Left forelimb (tissue), 1 donor: ENCODE measurements at regions not wholly inside any gene's neighbourhood (a gene's known extent, or its start where the extent isn't known, plus 50 kb on each side); places are given as distances from the start of the nearest gene placed in this dataset.

ENCODE experiments used
- DNase-seq: peaks from one replicate; pipeline ENCODE4 v3.0.0-alpha.2; 2018; ENCODE audit warnings: low spot score

DNA sequence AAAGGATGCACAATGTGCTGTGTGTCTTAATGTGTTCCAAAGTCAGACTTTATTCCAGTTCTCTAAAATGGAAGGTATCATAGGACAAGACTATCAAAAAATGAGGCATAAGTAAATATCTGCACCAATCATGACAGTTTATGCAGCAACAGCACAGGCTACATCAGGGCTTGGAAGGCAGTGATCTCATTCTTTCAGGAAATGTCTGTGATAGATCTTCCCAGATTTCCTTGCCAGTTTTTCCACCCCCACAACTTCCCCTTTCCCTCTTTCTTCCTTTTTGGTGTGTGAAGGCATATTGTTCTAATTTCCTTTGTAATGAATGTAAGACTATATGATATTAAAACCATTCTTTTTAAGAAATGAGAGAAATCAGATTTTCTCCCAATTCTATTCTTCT, 326.7 kb downstream of the ATP23 start:
- DNase-seq = no peak

DNA sequence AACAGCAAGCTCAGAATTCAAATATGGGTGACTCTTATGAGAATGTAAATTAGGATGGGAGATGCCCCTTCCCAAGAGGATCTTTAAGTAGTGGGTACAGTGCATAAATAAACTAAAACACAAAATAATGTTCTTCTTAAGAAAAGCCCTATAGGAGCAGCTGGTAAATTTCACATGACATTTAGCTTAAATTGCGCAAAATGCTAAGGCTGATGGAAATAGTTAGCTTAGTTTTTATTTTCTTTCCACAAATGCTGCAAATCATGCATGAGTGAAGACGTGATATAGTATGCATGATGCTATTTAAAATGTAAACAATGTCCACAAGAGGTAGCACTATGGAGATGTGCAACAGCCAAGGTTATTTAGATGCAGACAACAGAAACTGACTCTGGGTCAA, 328.1 kb downstream of the ATP23 start:
- no peak for DNase-seq

DNA sequence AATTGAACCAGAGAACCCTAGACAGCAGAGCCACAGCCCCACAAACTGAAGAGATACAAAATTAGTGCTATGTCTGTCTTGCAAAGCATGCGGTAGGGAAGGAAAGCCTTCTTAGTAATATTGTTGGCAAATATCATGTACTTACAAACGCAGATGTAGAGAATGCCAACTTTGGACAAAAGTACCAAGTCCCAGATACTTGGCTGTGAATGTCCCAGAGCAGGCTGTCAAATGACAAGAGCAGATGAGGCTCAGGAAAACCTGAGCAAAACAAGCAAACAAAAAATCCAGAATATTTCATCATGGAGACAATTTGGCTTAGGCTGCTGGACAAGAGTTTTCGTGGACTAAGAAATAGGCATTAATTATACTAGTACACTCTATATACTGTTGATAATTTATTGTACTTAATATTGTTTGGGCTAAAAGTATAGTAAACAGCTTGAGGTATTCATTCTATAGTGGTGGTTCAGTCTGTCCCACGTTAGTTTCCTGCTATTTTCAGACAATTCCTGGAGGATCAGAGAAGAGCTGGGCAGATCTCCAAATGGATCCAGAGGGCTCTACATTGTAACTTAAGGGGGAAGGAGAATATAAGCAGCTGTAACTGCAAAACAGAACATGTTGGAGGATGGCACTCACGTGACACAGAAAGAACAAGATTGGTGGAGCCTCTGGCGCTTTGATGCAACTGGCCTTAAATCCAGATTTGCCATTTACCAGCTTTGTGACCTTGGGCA, 329.8 kb downstream of the ATP23 start:
- DNase-seq = no peak

DNA sequence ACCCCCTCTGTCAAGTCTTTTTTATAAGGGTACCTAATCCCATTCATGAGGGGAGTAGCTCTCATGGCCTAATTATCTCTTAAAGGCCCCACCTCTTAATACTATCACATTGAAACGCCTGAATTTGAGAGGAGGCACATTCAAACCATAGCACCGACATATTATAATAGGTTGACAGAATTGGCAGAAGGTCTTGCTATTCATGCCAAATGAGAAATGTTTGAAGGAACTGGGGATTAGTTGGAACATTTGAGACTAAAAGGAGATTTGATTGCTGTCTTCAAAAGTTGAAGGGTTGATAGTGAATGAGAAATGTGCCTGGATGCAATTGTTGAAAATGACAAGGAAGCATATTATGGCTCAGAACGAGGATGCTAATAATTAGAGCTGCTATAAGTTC, 331.1 kb downstream of the ATP23 start:
- no peak for DNase-seq

DNA sequence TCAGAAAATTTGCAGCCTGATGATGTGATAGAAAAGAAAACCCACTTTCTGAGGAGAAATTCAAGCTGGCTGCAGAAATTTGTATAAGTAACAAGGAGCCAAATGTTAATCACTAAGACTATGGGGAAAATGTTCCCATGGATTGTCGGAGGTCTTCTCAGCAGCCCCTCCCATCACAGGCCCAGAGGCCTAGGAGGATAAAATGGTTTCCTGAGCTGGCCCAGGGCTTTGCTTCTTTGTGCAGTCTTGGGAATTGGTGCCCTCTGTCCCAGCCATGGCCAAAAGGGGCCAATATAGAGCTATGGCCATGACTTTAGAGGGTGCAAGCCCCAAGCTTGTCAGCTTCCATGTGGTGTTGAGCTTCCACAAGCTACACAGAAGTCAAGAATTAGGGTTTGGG, 335.9 kb downstream of the ATP23 start:
- no peak for DNase-seq

DNA sequence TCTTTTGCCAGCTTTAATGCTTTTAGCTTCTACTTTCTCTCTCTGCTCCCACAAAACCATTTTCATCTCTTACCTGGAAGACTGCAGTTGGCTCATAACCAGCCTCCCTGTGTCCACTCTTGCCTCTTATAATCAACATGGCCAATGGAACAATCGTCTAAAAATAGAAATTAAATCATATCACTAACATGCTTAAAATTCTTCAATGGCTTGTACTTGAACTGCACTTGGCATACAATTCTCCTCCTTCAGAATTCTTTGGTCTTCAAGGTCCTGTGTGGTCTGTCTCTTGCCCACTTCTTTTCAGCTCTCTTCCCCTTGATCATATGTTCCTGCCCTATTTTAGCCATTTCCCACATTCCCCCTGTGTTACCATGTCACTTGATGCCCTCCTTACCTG, 342.2 kb downstream of the ATP23 start:
- no peak for DNase-seq

DNA sequence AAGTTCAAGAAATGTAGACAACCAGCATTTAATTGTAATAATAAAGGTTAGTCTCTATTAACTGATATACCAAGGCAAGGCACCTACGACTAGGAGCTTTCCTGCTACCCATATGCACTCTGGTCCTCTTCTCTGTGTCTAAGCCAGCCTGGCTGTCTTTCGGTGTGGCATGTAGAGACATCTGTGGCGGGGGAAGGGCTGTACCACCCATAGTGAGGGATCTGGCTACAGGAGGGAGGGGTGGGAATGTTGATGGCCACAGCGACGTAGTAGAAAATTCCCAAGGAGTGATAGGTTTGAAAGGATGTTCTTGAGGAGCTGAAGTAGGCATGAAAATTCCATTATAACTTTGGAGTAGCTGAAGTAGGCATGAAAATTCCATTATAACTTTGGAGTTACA, 344.2 kb downstream of the ATP23 start:
- no peak for DNase-seq

DNA sequence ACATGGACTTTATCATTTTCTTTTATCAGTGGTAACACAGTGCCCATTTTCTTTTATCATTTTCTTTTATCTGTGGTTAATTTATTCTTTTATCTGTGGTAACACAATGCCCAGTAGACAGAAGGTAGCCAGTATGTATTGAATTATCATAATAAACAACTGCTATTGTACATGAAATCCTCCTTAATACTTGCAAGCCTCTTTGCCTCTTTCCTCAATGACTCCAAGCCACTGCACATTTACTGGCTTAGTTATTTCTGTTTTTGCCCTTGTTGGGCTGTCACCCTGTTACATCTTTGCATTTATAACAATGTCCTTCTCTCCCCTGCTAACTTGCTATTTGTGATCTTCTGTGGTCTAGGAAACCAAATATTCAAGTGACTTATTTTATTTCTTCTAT, 345.0 kb downstream of the ATP23 start:
- no peak for DNase-seq

DNA sequence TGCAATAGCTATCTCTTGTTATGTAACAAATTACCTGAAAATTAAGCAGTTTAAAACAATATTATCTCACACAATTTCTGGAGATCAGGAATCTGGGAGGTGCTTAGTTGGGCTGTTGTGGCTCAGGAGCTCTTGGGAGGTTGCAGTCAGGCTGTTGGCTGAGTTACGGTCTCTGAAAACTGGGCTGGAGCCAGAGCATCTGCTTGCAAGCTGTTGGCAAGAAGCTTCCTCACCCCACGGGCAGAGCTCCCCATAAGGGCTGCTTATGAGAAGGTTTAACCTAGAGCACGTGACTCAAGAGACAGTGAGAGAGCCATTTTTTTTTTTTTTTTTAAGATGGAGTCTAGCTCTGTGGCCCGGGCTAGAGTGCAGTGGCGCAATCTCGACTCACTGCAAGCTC, 346.8 kb downstream of the ATP23 start:
- no peak for DNase-seq

DNA sequence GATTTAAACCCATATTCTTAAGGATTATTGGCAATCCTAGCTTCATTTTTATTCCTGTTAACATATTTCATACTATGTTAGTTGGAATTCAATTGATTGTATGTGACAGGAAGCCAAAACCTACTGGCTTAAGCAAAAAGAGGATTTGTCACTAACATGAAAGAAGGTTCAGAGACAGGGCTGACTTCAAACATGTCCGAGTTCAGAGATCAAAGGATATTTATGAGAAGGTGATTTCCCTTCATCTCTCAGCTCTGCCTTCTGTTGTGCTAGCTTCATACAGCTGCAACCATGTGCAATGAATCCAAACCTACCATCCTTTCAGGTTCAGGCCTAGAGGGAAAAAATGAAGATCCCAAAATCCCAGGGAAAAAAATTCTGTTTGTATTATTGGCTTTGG, 349.7 kb downstream of the ATP23 start:
- DNase-seq = no peak

DNA sequence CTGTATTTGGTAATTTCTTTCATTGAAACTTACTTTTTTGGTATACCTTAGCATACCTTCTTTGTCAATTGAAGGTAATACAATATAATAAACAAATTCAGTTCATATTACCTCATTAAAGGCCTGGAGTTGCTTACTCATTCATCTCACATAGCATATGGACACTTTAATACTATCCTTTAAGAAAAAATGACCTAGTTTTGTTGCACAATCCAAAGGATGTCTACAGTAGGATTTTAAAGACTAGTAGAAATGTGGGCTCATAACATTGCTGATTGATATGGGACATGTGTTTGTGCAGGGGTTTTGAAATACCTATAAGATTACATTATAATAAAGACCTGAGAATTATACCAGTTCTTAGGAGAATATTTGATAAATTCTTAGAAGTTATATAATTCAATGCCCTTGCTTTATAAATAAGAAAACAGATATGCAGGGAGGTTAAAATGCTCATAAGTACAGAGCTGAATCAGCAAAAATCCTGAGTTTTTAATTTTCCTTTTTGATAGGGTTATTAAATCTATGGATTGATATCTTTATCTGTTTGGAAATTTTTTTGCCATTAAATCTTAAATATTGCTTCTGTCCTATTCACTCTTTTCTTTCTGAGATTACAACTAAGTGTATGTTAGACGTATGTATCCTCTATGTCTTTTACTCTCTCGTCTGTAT, 352.1 kb downstream of the ATP23 start:
- no peak for DNase-seq

DNA sequence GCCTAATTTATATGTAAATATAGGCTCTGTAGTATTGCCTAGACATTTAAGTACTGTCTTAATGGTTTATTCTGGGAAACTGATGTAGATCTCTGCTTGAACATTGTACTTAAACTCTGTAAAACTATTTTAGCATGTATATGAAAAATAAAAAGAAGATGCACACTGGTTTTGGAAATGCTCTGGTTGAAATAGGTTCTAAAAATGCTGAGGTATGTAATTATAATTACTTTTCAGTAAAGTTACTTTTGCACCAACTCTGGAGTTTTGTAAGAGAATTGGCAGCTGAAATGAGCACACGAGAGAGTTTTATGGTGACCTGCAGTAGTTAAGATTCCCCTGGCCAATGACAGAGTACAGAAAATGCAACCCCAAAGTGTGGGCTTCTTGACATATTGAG, 353.9 kb downstream of the ATP23 start:
- no peak for DNase-seq

DNA sequence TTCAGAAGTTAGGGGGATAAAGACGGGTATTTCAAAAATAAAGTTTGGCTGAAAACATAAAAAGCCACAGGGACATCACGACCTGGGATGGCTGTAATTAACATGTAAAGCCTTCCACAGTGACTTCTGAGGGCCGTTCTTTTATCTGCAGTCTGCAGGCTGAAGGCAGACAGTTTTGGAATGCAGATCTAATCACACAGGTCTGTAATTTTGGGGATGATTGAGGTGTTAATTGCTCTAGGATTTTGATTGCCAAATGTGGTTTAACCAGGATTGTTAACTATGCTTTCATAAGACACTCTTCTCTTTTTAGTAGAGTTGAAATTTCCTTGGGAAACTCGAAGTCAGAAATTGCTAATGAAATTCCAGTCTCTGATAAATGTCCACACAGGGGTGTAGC, 355.5 kb downstream of the ATP23 start:
- DNase-seq = no peak

DNA sequence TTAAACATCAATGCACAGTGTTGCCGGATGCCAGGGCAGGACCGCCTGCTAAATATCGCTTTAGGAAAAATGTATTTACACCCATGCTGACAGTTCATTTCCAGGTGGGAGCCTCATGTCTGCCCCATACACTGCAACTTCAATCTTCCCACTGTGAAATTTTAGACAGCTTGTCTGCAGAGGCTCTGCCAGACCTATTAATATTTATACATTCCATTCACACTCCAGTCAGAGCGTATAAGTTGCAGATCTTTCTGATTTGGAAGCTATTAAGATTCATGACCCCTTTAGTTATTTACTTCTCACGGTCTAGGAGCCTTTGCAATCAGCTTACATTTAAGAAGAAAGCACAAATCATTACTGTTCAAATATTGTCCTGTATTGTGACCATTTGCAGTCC, 357.4 kb downstream of the ATP23 start:
- DNase-seq = no peak

DNA sequence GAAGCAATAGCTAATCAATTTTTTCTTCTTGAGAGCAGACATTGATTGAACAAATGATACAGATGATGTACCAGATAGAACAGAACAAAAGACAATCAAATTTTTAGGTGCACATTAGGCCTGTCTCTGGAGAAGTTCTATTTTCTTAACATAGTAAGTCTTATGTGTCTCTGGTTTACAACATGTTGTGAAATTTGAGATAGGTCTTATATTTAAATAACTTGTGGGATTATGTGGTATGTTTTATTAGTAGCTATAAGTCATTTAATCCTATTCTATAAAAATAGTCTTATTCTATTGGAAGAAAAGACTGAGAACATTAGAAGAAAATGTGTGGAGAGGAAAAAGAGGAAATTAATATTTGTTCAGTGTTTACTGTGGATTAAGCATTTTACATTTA, 358.0 kb downstream of the ATP23 start:
- no peak for DNase-seq

DNA sequence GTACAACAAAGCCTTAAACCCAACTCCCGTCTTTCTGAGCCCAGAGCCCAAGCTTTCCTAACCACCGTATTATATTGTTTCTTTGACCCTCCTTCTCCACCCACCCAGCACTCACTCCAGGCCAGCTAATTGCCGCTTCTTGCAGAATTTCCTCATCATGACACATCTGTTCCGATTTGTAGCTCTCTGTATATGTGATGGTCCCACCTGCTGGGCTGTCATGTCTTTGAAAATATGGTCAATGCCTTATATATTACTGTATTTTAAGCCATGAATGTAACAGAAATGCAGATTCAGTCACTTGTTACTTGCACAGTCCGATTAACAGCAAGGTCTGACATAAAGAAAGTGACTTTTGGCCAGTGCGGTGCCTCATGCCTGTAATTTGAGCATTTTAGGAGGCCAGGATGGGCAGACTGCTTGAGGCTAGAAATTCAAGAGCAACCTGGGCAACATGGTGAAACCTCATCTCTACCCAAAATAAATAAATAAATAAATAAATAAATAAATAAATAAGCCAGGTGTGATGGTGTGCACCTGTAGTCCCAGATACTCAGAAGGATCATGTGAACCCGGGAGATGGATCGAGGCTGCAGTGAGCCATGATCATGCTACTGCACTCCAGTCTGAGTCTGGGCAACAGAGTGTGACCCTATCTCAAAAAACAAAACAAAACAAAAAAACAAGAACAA, 359.8 kb downstream of the ATP23 start:
- no peak for DNase-seq

DNA sequence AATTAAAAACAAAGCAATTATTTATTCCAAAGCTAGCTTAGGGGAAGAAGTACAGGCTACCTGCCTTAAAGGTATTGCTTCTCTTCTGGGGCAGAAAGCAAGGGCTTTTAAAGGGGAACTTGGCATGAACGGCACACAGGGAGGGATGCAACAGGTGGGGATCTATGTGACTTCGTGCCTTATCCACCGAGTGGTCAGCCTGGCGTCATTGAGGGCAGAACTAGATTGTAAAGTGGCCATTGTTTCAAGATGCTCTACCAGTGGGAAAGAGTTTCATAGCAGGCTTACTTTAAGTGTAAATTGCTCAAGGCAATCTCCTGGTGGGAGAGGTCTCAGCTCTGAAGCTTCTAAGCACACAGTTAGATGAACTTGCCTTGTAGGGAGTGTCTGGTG, 360.4 kb downstream of the ATP23 start:
- no peak for DNase-seq

DNA sequence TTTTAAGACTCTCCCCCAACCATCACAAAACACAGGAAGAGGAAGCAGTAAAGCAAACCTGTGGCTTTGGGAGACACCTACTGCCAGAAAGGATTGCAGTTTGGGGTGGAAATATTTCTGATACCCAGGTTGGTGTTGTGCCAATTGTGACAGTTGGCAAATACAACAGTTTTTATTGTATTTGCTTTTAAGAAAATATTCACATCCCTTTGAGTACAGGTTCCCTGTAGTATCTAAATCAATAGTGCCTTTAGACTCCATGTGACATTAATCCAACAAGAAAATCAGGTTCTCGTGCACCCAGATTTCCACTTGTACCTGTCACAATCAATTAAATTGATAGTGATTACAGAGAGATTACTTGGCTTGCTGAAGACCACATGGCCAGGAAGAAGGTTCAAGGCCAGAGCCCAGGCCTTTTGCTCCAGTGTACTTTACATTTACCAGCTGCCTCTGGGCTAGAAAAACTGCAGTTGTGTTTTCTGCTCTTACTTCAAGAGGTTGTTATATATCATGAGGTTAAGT, 361.2 kb downstream of the ATP23 start:
- DNase-seq = no peak

DNA sequence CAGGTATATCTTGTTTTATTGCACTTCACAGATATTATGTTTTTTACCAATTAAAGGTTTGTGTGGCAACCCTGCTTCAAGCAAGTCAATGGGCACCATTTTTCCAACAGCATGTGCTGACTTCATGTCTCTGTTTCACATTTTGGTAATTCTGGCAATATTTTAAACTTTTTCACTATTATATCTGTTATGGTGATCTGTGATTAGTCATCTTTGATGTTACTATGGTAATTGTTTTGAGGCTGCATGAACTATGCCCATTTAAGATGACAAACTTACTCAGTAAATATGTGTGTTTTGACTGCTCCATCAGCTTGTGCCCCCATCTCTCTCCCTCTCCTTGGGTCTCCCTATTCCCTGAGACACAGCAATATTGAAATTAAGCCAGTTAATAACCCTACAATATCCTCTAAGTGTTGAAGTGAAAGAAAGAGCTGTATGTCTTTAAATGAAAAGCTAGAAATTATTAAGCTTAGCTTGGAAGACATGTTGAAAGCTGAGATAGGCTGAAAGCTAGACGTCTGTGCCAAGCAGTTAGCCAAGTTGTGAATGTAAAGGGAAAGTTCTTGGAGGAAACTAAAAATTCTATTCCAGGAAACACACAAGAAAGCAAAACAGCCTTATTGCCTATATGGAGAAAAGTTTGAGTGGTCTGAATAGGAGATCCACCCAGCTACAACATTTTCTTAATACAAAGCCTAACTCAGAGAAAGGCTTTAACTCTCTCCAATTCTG, 365.1 kb downstream of the ATP23 start:
- no peak for DNase-seq

DNA sequence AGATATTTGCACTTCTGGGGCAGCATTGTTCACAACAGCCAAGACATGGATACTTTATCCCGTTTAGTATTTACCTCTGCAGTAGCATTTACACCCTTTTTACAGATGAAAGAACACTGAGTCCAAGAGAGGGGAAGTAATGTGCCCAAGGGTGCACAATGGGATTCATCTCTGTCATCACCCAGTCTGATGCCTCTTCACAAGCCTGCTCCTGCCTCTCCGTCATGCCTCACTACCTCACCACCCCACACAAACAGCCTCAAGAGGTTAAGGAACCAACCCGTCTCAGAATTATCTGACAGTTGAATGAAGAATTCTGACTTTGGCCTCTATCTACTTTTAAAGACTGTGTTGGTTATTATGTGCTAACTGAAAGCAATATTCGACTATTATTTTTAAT, 368.4 kb downstream of the ATP23 start:
- no peak for DNase-seq

DNA sequence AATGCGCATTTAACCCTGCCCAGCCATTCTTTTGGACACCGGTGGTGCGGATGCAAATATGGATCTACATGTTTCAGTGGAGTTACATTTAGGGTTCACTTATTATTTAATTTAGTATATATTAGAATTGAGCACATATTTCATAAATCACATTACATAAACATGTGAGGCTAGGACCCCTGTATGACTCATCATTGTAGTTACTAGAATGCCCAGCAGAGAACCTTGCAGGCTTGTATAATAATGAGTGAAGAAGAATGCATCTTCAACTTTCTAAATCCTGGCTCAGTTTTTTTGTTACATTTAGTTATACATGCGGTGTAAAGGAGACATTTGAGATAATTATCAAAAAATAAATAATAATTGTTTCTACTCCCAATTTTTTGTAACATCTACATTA, 369.0 kb downstream of the ATP23 start:
- no peak for DNase-seq

DNA sequence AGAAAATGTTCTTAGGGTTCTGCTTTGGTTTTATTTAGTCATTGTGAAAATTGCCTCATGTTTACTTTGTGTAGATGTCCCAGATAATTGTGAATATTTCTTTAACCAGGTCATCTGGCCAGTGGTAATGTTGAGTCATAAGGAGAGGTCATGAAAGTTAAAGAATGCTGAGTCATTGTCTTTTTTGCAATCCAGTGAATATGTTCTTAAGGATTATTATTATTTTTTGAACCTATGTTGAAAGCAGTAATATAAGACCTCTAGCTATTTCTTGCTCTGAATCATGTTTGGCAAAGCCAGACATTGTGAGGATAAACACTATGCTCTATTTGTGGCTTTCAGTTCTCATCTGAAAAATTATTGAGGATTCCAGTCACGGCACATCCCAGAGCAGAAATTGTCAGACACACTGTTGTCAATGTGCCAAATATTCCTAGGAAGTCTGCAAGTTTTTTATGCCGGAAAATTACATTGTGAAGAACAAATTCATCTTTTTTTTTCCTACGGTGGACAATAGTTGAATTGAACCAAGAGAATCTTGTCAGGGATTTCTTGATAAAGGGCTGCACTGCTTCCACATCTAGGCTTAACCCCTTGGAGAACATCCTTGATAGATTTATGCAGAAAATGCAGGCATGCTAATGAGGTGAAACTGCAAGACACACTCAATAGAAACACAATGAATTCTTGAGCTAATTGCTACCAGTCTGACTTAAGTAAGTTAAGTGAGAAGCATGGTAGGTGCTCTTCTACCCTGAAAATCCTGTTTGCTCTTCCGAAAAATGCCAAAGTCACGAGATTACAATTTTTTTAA, 369.6 kb downstream of the ATP23 start:
- no peak for DNase-seq
